ENCODE measurements at regions not wholly inside any gene's neighbourhood (a gene's known extent, or its start where the extent isn't known, plus 50 kb on each side); places are given as distances from the start of the nearest gene placed in this dataset.

DNA sequence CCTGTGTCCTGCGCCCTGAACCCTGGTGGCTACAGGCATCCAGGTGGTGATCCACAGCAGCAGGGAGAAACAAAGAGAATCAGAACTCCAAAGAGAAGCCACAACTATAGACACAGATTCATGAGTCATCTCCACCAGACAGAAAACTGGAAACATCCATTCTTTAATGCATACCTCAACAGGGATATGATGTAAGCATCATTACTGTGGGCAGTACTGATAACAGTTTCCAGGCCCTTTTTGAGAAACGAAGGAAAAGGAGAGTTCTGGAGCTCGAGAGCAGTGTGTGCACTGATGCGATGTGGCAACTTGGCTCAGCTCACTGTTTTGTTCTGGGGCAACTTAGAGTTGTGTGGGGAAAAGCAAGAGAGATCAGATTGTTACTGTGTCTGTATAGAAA lies 215.6 kb upstream of the ADAMTS16 start:
- no peak for DNase-seq

DNA sequence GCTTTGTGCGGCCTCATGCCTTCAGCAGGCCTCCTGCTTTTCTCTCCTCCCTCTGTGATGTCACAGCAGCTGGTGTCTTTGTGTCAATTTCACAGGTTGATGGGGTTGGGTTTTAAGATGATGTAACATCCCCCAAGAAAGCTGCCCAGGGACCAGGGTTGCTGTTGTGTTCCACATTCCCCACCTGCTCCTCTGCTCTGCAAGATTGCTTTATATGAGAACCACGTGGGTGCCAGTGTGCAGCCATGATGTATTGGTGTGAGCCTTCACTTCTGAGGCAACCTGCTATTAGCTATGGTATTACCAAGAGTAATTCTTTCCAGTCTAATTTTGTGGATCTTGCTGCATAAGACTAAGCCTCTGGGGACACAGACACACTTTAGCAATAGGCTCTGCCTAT lies 213.0 kb upstream of the ADAMTS16 start:
- no peak for DNase-seq

DNA sequence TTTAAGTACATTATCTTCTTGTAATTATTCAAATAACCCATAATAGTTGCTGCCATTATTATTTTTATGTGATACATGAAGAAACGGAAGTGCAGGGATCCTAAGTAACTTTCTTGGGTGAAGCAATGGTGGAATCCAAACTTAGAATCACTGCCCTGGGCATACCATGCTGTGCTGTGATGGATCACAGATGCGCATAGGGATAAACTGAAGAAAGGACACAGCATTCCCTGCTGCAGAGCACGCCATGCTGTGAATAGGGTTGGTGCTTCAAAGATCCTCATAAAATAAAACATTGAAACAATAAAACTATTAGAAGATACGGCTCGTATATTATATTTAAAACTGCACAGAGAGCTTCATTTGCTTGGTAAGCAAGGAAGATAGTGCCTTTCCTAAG lies 211.7 kb upstream of the ADAMTS16 start:
- DNase-seq = no peak

DNA sequence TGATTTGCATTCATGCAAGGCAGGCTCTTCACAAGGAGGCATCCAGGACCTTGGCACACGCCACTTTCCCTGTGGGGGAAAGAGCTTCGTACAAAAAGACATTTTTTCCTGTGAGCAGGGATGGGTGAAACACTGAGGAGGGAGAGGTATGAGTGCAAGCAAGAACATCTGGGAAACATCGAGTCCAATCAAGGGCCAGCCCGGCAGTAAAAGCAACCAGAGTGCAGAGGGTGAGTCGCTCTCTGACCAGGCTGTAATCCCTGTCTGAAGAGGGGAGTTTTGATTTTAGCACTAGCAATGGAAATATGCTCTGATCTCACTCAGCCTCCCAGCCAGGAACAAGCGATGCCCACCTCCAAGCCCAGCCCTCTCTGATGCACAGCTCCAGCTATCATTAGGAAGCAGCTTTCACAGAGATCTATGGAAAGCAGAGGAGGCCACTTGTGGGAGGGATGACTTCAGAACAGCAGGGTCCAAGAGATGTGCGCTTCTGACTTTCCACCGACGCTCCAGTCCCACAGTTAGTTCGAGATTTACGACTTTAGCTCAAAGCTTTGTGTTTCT lies 211.0 kb upstream of the ADAMTS16 start:
- DNase-seq = no peak

DNA sequence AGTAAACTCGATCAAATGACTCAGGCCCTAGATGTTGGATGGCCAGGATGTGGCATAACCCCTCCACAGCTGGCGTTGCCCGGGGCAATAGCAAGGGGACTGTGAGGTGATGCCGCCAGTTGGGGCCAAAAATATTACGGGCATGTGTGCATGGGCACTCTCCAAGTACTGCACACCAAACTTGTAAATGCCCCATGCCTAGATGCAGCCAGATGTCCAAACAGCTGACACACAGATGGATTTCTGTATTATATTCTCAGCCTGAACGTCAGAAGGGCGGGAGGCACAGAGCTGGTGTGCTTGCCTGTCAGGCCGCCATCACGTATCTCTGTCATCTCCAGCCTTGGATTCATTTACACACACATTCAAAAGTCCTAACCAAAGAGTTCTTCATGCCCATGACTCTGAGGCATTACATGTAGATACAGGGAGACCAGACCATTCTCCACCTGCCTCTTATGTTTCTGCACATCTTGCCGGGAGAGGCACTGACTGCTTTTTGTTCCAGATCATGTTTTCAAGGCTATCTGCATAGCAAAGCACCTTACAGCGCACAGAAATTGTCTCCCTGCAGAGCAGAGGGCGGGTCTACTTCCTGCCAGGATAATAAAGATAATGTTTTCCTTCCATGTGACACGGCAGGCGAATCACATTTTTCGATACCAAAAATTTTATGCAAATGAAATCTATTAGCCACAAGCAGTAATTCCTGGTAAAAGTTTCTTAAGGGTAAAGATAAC lies 200.9 kb upstream of the ADAMTS16 start:
- no peak for DNase-seq

- DNase-seq = no peak
These were observed 199.0 kb upstream of the ADAMTS16 start for GRCh38 chr5:4941161-4941560.

- DNase-seq = no peak
These were observed 197.9 kb upstream of the ADAMTS16 start for GRCh38 chr5:4941957-4942830.

DNA sequence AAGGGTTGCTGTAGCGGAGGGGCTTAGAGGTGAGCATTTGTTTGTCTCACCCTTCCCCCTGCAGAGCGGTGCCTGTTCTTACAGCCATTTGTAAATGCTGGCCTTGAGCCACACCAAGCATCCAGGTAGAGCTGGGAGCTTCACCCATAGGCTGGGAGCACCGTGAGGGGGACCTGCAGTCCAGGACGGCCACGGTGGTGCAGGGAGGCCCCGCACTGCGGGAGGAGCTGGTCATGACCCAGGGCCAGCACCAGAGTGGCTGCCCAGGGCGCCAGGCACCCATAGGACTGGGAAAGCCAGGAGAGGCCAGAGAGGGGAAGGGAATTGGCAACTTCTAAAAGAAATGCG lies 197.3 kb upstream of the ADAMTS16 start:
- DNase-seq = no peak

GRCh38 chr5:4945296-4945695 lies 194.8 kb upstream of the ADAMTS16 start:
- no peak for DNase-seq

DNA sequence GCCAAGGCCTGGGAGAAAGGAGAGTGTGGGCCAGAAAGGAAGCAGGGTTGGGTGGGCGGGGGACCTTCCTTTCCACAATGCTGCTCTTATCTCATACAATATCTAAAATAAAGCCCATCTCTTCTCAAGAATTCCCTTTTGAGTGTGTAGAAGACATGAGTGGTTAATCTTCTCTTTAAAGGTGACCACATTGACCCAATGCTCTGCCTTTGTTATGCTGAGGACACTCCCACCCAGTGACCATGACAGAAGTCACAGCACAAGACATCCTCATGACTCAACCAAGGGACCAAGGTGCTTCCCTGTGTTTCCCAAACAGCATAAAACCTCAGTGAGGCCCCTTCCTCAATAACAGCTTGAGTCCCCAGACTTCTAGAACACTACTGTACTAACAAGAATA lies 193.0 kb upstream of the ADAMTS16 start:
- no peak for DNase-seq

DNA sequence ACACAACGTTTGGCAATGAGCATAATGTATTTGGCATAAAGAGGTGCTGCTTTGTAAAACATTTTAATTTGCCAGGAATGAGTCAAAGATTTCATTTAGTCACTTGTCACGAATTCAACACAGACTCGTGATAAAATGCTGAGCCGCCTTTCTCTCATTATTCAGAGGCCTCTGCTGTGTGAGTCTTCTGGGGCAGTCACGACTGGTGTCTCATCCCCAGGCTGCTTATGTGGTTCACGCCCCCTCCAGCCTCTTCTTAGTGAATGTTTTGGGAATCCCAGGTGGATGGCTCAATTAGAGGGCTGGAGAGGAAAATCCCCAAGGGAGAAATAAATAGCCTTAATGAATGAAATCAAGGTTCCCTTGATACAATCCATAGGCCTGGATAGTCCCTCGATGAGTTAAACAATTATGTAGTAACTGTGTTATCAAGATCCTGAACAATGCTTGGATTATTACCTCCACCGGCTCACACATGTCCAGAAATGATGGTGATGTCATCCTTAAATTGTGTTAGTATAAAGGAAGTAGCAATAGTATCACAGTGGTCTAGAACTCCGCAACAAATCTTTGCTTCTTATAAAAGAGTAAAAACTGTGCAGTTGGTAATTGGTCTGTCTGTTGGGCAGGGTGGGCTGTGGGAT lies 192.1 kb upstream of the ADAMTS16 start:
- DNase-seq = no peak

GRCh38 chr5:4949108-4949507 lies 191.0 kb upstream of the ADAMTS16 start:
- no peak for DNase-seq

- no peak for DNase-seq
These were observed 186.6 kb upstream of the ADAMTS16 start for GRCh38 chr5:4953576-4953975.

- DNase-seq = no peak
These were observed 186.1 kb upstream of the ADAMTS16 start for GRCh38 chr5:4954048-4954447.

DNA sequence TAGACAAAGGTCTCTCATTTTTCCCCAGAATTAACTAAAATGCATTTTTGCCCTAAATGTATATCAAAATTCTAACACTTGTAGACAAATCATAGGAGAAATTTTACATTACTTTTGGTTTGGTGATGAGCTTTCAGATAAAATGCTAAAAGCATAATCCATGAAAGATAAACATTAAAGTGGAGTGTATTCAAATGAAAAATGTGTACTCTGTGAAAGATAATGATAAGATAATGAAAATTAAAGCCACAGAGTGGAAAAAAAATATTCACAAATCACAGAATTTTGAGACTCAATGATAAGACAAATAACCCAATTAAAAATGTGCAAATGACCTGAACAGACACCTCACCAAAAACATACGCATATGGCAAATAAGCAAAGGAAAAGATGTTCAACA lies 176.9 kb upstream of the ADAMTS16 start:
- DNase-seq = no peak

DNA sequence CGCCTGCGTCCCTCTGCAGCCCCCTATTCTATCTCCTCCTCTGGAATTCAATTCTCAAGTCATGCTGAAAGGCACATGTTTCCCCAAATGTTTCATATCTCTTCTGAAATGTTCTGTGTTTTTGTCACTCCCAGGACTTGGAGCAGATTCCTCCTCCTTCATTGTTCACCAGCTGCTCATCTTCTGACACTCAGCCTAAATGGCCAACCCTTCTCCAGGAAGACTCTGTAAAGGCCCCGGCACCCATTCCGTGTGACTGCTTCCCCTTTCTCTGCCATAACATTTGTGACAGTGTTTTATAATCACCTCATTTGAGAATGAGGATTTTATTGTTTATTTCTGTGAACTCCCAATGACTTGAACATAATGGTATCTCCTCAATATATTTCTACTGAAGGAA lies 170.8 kb upstream of the ADAMTS16 start:
- no peak for DNase-seq

GRCh38 chr5:4970171-4970570 lies 170.0 kb upstream of the ADAMTS16 start:
- DNase-seq = no peak

GRCh38 chr5:4976902-4977301 lies 163.2 kb upstream of the ADAMTS16 start:
- no peak for DNase-seq

DNA sequence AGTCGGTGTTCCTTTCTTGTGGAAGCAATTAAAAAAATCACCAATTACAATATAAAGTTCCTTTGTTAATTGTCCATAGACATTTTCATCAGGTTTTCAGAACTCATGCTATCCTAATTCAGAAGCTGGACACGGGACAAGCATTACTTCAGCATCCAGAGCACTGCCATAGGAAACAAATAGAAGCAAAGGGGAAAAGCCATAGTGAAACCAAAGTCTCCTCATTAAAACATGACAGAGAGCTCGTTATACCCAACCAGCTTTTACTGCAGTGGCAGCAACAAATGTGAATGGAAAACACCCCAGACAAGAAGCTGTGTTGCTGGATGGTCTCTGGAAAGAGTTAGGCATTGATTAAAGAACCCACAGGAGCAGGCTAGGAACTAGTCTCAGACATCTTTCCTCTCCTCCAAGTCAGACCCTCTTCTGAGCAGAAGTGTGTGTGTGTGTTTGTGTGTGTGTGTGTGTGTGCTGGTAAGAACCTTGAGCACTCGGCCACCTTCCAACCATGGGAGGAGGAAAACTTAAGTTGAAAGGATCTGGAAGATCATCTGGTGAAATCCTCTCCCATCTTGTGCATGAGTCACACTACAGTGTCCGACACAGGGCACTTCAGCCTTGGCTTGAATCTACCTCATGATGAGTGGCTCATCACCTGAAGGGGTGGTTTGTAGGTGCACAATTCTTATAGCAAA lies 162.6 kb upstream of the ADAMTS16 start:
- DNase-seq = no peak

DNA sequence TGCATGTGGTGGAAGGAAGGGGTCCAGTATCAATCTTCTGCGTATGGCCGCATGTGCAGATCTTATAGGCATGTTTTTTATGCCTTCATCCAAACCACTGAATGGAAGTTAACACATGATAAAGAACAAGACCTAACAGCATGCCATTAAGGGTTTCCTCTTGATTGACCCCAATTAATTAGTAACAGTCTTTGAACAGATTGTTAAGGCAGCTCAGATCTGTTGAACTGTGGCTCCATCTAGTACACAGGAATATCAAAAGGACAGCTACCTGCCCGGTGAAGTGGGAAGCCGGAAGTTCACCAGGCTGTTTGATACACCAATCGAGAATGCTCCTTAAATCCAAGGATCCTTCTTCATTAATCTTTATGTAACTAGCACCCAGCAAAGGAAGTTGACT lies 159.9 kb upstream of the ADAMTS16 start:
- no peak for DNase-seq

- DNase-seq = no peak
These were observed 158.5 kb upstream of the ADAMTS16 start for GRCh38 chr5:4981608-4982007.

DNA sequence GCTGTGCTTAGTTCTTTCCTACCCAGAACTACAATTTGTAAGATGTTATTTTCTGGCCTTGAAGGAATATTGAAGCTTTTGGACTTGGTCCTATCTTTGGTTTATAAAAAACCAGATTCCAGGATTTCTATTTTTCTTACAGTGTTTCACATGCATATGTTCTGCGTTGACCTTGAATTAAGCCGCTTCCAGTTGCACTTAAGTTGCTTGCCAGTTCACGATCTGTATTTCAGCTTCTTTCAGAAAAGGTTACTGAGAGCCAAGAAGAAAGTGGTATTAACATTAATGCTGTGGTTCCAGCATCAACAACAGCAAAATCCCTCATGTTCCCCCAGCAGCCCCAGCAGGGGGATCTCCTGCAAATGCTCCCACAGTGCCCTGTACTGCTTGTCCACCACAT lies 156.4 kb upstream of the ADAMTS16 start:
- no peak for DNase-seq

GRCh38 chr5:4984461-4984860 lies 155.7 kb upstream of the ADAMTS16 start:
- no peak for DNase-seq
